ENCODE measurements at regions not wholly inside any gene's neighbourhood (a gene's known extent, or its start where the extent isn't known, plus 50 kb on each side); places are given as distances from the start of the nearest gene placed in this dataset.

- no peak for TF ChIP-seq PKNOX1 (IDR thresholded peaks at IDR 0.05)
- no peak for TF ChIP-seq SP1 (IDR thresholded peaks at IDR 0.05)
- TF ChIP-seq ZNF384 (IDR thresholded peaks at IDR 0.05): no peak
- TF ChIP-seq FOXK2 (IDR thresholded peaks at IDR 0.05): no peak
Measured at GRCh38 chr12:78414071-78414470, 450.5 kb upstream of the SYT1 start.

Measured in HEK293T (cell line).